HG03025 (cell line): ENCODE measurements at regions not wholly inside any gene's neighbourhood (a gene's known extent, or its start where the extent isn't known, plus 50 kb on each side); places are given as distances from the start of the nearest gene placed in this dataset.

Experiments used
- ATAC-seq: cut with Tn5 transposase; IDR thresholded peaks from one replicate; pipeline ENCODE4 v1.9.1; 2021; ENCODE audit warnings: mild to moderate bottlenecking, moderate library complexity; ENCODE audit not compliant: unreplicated experiment, low FRiP score

GRCh38 chr4:11904846-11905739 lies 476.4 kb upstream of the HS3ST1 start:
- no peak for ATAC-seq

- ATAC-seq = no peak
These were observed 475.4 kb upstream of the HS3ST1 start for GRCh38 chr4:11904117-11904535.

GRCh38 chr4:11901089-11901488 lies 472.4 kb upstream of the HS3ST1 start:
- no peak for ATAC-seq

- no peak for ATAC-seq
These were observed 471.7 kb upstream of the HS3ST1 start for GRCh38 chr4:11900359-11900758.

GRCh38 chr4:11898796-11899195 lies 470.1 kb upstream of the HS3ST1 start:
- no peak for ATAC-seq

GRCh38 chr4:11895766-11896165 lies 467.1 kb upstream of the HS3ST1 start:
- ATAC-seq = no peak

- no peak for ATAC-seq
These were observed 466.3 kb upstream of the HS3ST1 start for GRCh38 chr4:11894977-11895376.

GRCh38 chr4:11894221-11894620 lies 465.5 kb upstream of the HS3ST1 start:
- no peak for ATAC-seq

- no peak for ATAC-seq
These were observed 460.4 kb upstream of the HS3ST1 start for GRCh38 chr4:11889099-11889498.

- no peak for ATAC-seq
These were observed 453.3 kb upstream of the HS3ST1 start for GRCh38 chr4:11881947-11882346.

GRCh38 chr4:11881364-11881763 lies 452.7 kb upstream of the HS3ST1 start:
- ATAC-seq = no peak

- no peak for ATAC-seq
These were observed 449.5 kb upstream of the HS3ST1 start for GRCh38 chr4:11878241-11878640.

- ATAC-seq = no peak
These were observed 447.4 kb upstream of the HS3ST1 start for GRCh38 chr4:11876104-11876503.

GRCh38 chr4:11869191-11869870 lies 440.6 kb upstream of the HS3ST1 start:
- ATAC-seq = no peak

GRCh38 chr4:11866391-11866790 lies 437.7 kb upstream of the HS3ST1 start:
- ATAC-seq = no peak

- ATAC-seq = no peak
These were observed 432.3 kb upstream of the HS3ST1 start for GRCh38 chr4:11860996-11861395.

- no peak for ATAC-seq
These were observed 429.2 kb upstream of the HS3ST1 start for GRCh38 chr4:11857881-11858280.

- ATAC-seq = no peak
These were observed 418.5 kb upstream of the HS3ST1 start for GRCh38 chr4:11847167-11847566.

GRCh38 chr4:11843927-11844326 lies 415.2 kb upstream of the HS3ST1 start:
- no peak for ATAC-seq

- no peak for ATAC-seq
These were observed 414.6 kb upstream of the HS3ST1 start for GRCh38 chr4:11843340-11843739.

GRCh38 chr4:11842620-11843263 lies 414.0 kb upstream of the HS3ST1 start:
- ATAC-seq = no peak
